Uterus (tissue), 2 donors: ENCODE measurements at regions not wholly inside any gene's neighbourhood (a gene's known extent, or its start where the extent isn't known, plus 50 kb on each side); places are given as distances from the start of the nearest gene placed in this dataset.

ENCODE experiments used
- POLR2A ChIP-seq, 2 donors: fragments of 450-650 bp; IDR thresholded peaks; one replicate each; pipeline ENCODE4 v1.6.1; 2016; ENCODE audit warnings: antibody characterized with exemption in 2 of 2, mild to moderate bottlenecking in 1 of 2, moderate library complexity in 1 of 2
- TF ChIP-seq, protein P1 (sequence below), 4 experiments: fragments of 200-600 bp in 2 of 4; fragments of 450-650 bp in 2 of 4; sonication (generic) in 2 of 4; IDR thresholded peaks; one replicate each; pipeline ENCODE4 v1.5.1; 2016 to 2019; ENCODE audit warnings: antibody characterized with exemption in 4 of 4, mild to moderate bottlenecking in 2 of 4, moderate library complexity in 1 of 4

DNA sequence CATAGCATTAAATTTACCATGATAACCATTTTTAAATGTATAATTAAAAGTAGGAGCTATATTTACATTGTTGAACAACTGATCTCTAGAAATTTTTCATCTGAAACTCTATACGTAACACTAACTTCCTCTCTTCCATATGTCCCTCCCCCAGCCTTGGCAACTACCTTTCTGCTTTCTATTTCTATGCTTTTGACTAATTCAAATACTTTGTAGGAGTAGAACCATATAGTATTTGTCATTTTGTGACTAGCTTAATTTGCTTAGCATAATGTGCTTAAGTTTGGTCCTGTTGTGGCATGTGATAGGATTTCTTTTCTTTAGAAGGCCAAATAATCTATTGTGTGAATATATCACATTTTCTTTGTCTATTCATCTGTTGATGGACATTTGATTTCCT is 225.3 kb upstream of the POT1 start:
- TF ChIP-seq POLR2A (IDR thresholded peaks at IDR 0.05), result no peak
- TF ChIP-seq, protein P1, sequence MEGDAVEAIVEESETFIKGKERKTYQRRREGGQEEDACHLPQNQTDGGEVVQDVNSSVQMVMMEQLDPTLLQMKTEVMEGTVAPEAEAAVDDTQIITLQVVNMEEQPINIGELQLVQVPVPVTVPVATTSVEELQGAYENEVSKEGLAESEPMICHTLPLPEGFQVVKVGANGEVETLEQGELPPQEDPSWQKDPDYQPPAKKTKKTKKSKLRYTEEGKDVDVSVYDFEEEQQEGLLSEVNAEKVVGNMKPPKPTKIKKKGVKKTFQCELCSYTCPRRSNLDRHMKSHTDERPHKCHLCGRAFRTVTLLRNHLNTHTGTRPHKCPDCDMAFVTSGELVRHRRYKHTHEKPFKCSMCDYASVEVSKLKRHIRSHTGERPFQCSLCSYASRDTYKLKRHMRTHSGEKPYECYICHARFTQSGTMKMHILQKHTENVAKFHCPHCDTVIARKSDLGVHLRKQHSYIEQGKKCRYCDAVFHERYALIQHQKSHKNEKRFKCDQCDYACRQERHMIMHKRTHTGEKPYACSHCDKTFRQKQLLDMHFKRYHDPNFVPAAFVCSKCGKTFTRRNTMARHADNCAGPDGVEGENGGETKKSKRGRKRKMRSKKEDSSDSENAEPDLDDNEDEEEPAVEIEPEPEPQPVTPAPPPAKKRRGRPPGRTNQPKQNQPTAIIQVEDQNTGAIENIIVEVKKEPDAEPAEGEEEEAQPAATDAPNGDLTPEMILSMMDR (IDR thresholded peaks at IDR 0.05), result no peak
